EL (cell line): ENCODE measurements at regions not wholly inside any gene's neighbourhood (a gene's known extent, or its start where the extent isn't known, plus 50 kb on each side); places are given as distances from the start of the nearest gene placed in this dataset.
"Not testable (repeated sequence)": the region's sequence is repeated elsewhere in the genome, so short reads cannot be mapped to it uniquely, and the experiment has no call there.

ENCODE experiments used
- DNase-seq: peaks from one replicate; pipeline ENCODE4 v3.0.0-alpha.2; 2016

DNA sequence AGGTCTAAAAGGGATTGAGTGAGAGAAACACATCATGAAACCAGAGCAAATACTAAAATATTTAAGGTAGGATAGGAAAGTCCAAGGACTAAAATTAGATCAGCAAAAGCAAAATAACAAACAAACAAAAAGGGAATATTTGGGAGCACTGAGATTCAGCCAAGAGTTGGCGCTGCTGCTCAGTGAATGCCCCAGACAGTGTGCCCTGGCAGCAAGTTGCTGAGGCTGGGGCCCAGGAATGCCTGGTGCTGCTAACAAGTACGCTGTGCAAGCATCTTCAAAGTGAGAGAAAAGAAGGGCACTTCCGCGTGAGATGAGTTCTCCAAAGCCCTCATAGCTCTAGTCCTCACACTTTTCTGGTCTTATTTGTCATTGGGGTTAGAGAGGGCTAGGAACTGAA, 603.3 kb downstream of the EFNA5 start:
- no peak for DNase-seq

DNA sequence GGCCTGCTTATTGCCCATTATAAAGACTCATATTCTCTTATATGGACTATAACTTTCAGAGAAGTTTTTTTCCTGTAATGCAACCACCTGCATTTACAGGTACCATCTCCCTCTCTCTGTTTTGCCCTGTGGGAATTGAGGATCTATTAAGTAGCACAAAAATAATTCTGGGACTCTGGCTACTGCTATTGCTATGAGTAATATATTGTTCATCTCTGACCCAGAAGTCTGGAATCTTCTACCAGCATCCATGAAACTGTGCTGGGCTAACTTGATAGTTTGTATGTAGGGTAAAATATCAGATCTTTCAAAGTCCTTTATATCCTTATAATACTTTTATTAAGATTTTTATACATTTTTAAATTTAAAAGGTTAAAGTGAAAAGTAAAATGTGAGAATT, 607.2 kb downstream of the EFNA5 start:
- no peak for DNase-seq

GRCh38 chr5:107058803-107059202, 611.9 kb downstream of the EFNA5 start:
- DNase-seq, result no peak

DNA sequence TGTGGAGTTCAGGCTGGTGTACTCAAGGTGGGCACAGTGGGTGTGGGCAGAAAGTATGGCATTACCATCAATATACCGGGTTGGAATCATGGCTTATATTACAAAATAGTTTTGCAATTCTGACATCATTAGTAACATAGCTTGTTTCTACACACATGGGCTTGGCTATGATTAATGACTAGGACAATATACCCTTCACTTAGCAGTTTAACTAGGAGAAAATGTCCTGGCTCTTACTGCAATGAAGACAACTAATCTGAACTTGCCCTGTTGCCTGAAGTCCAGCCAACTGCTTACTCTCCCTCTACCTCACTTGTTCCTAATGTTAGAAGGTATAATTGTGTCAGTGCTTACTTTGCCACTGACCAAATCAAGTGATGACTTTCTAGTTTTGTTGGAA, 612.5 kb downstream of the EFNA5 start:
- no peak for DNase-seq

GRCh38 chr5:107056278-107056677, 614.5 kb downstream of the EFNA5 start:
- no peak for DNase-seq

- no peak for DNase-seq
Observed at GRCh38 chr5:107047048-107047447, 623.7 kb downstream of the EFNA5 start.

DNA sequence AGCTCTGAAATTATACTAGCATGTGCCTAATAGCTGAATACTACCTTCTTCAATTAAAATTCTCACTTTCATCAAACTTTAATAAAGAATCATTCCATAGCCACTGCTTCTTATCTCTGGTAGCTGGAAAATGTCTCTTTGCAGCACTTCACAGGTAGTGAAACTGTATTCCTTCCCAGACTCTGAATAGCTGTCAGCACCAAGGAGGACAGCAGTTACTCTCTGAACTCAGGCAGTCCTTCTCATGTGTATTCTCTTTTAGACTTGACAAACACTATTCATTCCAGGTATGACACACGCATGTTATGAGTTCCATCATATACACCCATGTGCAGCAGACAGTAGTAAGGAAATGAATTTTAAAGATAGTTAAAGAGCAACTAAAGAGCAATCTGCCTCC, 627.1 kb downstream of the EFNA5 start:
- no peak for DNase-seq

- no peak for DNase-seq
Observed at GRCh38 chr5:107040907-107041306, 629.8 kb downstream of the EFNA5 start.

DNA sequence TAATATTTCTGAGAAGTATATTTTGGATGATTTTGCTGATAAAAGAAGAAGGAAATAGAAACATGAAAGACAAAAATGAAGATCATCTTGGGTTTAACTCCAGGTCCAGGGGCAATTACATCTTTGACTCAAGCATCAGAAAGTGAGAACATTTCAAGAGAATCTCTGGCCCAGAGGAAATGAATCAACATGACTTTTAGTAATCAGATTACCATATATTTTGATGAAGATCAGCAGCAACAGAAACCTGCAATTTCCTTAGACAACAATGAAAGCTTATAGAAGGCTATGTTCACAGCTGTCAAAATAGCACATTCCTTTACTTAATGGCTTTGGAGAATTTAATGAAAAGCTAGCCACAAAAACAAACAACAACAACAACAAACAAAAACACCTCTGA, 638.1 kb downstream of the EFNA5 start:
- DNase-seq, result no peak

DNA sequence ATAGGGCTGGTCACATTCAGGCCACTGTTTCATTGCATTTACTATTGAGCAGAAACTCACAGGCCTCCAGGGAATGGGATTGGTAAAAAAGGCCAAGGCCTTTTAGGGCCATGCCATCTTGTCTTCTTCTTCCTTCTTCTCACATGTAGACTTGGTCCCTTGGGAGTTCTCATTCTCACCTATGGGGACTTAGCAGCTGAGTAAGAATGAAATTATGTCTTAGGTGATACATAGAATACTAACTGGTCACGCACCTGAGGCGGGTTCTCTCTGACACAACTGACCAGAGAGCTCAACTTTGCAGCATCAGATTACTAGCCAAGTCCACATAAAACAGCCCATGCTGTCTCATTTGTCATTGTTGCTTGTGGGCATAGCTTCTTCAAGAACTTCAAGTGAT, 641.8 kb downstream of the EFNA5 start:
- DNase-seq, result no peak

- no peak for DNase-seq
Observed at GRCh38 chr5:107025712-107026497, 644.8 kb downstream of the EFNA5 start.

- DNase-seq, result no peak
Observed at GRCh38 chr5:107023732-107024131, 647.0 kb downstream of the EFNA5 start.

DNA sequence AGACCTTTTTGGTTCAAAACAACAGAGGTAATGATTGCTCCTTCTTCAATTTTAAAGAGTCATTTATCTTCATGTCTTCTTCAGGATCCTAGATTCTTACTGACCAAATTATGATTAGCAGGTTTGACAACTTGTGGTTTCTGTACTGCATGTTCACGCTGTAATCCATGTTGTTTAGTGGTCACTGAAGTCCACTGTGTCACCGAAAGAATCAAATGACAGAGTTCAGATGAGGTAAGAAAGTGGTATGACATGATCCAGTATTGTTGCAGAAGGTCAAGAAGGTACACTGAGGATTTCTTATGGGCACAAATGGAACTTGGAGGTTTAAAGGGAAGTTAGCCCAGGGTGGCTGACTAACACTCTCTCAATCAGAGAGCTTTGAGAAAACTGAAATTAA, 649.2 kb downstream of the EFNA5 start:
- DNase-seq, result no peak

- DNase-seq, result no peak
Observed at GRCh38 chr5:107020626-107021025, 650.1 kb downstream of the EFNA5 start.

DNA sequence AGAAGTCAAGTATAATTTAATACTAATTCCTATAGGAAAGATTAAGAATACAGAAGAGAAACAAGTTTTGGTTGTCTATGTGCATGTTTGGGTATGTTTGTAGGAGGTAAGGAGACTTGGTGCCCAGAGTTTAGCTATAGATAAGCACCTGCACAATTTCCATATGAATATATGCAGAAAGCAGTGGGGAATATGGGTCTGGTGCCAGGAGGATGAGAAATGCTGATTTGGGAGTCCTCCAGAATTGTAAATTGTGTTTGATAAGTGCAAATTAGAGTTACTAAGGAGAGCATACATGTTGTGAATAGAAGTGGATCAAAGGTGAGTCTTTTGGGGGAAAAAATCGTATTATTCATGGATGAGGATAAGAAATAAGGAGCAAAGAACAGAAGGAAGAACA, 653.1 kb downstream of the EFNA5 start:
- no peak for DNase-seq

GRCh38 chr5:107012371-107012770, 658.4 kb downstream of the EFNA5 start:
- DNase-seq, result no peak

GRCh38 chr5:107011605-107012004, 659.1 kb downstream of the EFNA5 start:
- no peak for DNase-seq

- DNase-seq, result no peak
Observed at GRCh38 chr5:107010060-107010459, 660.7 kb downstream of the EFNA5 start.

DNA sequence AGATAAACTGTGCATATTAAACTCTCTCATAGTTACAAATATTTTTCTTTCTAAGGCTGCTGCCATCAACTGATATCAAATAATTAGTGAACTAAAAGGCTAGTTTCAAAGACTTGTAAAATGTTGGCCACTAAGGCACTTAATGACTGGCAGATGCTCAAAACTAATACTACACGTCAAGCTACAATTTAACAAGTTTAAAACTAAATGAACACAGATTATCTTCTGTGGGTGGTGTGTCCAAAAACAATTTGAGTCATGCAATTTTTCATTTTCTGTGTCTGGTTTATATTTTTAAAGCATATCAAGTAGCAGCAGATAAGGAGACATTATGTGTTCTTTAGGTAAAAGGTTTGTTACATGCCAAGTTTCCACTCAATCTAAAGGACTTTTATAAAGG, 665.1 kb downstream of the EFNA5 start:
- DNase-seq, result no peak

DNA sequence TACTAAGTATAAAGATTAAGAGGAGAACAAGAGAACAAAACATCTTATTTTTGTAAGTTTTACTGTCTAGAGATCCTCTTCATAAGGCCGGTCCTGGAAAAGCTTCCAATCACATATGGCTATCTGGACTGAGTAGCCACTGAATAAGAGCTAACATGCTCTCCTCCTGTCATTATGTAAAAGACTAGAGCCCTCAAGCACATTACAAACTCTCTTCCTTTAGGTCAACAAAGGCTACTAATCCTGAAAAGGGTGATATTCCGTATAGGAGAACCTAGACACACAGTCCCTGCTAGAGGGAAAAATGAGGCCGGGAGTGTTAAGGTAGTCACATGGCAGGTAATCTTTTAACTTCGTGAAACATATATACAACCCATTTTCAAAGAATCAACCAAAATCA, 665.6 kb downstream of the EFNA5 start:
- no peak for DNase-seq

DNA sequence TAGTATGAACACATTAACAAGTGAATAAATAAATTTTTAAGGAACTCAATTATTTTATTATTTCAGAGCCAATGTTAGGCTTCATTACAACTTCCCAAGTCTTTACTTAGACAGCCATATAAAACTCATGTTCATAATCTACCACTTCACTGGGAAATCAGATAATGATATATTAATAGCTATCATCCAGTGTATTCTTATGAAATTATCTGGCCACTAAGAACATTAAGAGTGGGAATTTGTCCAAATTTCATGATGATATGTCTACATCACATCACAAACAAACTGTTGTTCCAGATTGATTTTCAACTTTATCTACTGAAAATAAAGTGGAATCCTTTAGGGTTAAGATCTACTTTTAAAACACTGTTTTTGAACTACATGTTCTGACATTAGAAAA, 668.6 kb downstream of the EFNA5 start:
- DNase-seq, result no peak

DNA sequence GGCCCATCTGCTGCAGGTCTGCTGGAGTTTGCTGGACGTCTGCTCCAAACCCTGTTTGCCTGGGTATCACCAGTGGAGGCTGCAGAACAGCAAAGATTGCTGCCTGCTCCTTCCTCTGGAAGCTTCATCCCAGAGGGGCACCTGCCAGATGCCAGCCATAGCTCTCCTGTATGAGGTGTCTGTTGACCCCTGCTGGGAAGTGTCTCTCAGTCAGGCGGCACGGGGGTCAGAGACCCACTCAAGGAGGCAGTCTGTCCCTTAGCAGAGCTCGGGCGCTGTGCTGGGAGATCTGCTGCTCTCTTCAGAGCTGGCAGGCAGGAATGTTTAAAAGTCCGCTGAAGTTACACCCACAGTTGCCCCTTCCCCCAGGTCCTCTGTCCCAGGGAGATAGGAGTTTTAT, 671.2 kb downstream of the EFNA5 start:
- not testable (repeated sequence) for DNase-seq

- DNase-seq, result no peak
Observed at GRCh38 chr5:106986006-106986405, 684.7 kb downstream of the EFNA5 start.

GRCh38 chr5:106985174-106985573, 685.6 kb downstream of the EFNA5 start:
- no peak for DNase-seq

DNA sequence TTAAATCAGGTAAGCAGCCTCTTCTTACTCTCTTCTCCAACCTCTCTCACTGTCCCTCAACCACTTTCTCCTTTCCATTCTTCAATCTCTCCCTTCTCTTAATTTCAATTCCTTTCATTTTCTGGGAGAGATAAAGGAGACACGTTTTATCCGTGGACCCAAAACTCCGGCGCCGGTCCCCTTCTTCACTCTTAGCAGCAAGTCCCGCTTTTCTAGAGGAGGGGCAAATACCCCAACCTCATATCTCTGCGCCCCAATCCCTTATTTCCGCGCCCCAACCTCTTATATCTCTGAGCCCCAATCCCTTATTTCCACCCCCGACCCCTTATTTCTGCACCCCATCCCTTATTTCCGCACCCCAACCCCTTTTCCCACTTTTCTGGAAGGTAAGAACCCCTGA, 691.6 kb downstream of the EFNA5 start:
- DNase-seq, result not testable (repeated sequence)
